Mesenchymal stem cell (in vitro differentiated cells and primary cell): ENCODE measurements at regions not wholly inside any gene's neighbourhood (a gene's known extent, or its start where the extent isn't known, plus 50 kb on each side); places are given as distances from the start of the nearest gene placed in this dataset.

ENCODE experiments used
- DNase-seq: peaks from one replicate; pipeline ENCODE4 v3.0.0-alpha.2; 2013
- H2AFZ ChIP-seq: one replicate; pipeline ENCODE4 v1.6.1; 2013; ENCODE audit warnings: low read depth, mild to moderate bottlenecking, control low read depth, inconsistent platforms, low read length, moderate library complexity
- H2AK5ac ChIP-seq: 2 replicates; pipeline ENCODE4 v1.6.1; 2013; ENCODE audit warnings: low read length, moderate library complexity, mild to moderate bottlenecking, inconsistent platforms; ENCODE audit not compliant: severe bottlenecking
- H2BK120ac ChIP-seq: one replicate; pipeline ENCODE4 v1.6.1; 2013; ENCODE audit warnings: low read depth, mild to moderate bottlenecking, inconsistent platforms, low read length, moderate library complexity
- H2BK12ac ChIP-seq, 2 experiments: one replicate each; pipeline ENCODE4 v1.6.1; 2013; ENCODE audit warnings: inconsistent platforms in 2 of 2, low read length in 2 of 2, mild to moderate bottlenecking in 2 of 2, moderate library complexity in 2 of 2, control low read depth in 1 of 2
- H2BK15ac ChIP-seq: one replicate; pipeline ENCODE4 v1.6.1; 2013; ENCODE audit warnings: mild to moderate bottlenecking, low read depth, inconsistent platforms; ENCODE audit not compliant: poor library complexity, severe bottlenecking
- H2BK5ac ChIP-seq: 2 replicates; pipeline ENCODE4 v1.6.1; 2013; ENCODE audit warnings: low read depth, mild to moderate bottlenecking, low read length, control low read depth, inconsistent platforms; ENCODE audit not compliant: poor library complexity, severe bottlenecking
- H3K14ac ChIP-seq, 2 experiments: one replicate each; pipeline ENCODE4 v1.6.1; 2013; ENCODE audit warnings: inconsistent platforms in 2 of 2, low read length in 2 of 2, control low read depth in 1 of 2, mild to moderate bottlenecking in 1 of 2, moderate library complexity in 1 of 2
- H3K18ac ChIP-seq, 2 experiments: one replicate each; pipeline ENCODE4 v1.6.1; 2013; ENCODE audit warnings: inconsistent platforms in 2 of 2, low read length in 2 of 2, control low read depth in 1 of 2, low read depth in 1 of 2, mild to moderate bottlenecking in 1 of 2
- H3K23ac ChIP-seq, 2 experiments: one replicate each; pipeline ENCODE4 v1.6.1; 2013; ENCODE audit warnings: inconsistent platforms in 2 of 2, low read length in 2 of 2, mild to moderate bottlenecking in 2 of 2, moderate library complexity in 2 of 2, control low read depth in 1 of 2
- H3K27ac ChIP-seq: 2 replicates; pipeline ENCODE4 v1.5.1; 2013; ENCODE audit warnings: mild to moderate bottlenecking, moderate library complexity, low read length, control low read depth, inconsistent platforms; ENCODE audit not compliant: poor library complexity, severe bottlenecking
- H3K27me3 ChIP-seq, 2 experiments: 2 replicates each; pipeline versions ENCODE4 v1.6.1 to v1.7.0; 2013; ENCODE audit warnings: low read length in 2 of 2, mild to moderate bottlenecking in 2 of 2, moderate library complexity in 2 of 2, control low read depth in 1 of 2, inconsistent platforms in 1 of 2; ENCODE audit not compliant: control insufficient read depth in 1 of 2, insufficient read depth in 1 of 2
- H3K36me3 ChIP-seq, 2 experiments: 2 replicates each; pipeline versions ENCODE4 v1.6.1 to v1.7.0; 2013; ENCODE audit warnings: low read length in 2 of 2, control low read depth in 1 of 2, inconsistent platforms in 1 of 2, low read depth in 1 of 2, mild to moderate bottlenecking in 1 of 2; ENCODE audit not compliant: insufficient read depth in 2 of 2, control insufficient read depth in 1 of 2
- H3K4ac ChIP-seq, 2 experiments: one replicate each; pipeline ENCODE4 v1.6.1; 2013; ENCODE audit warnings: inconsistent platforms in 2 of 2, low read length in 2 of 2, mild to moderate bottlenecking in 2 of 2, moderate library complexity in 2 of 2, control low read depth in 1 of 2, low read depth in 1 of 2
- H3K4me1 ChIP-seq: 2 replicates; pipeline ENCODE4 v1.6.1; 2013; ENCODE audit warnings: low read depth, low read length, control low read depth; ENCODE audit not compliant: control insufficient read depth, insufficient read depth
- H3K4me2 ChIP-seq: 2 replicates; pipeline ENCODE4 v1.6.1; 2013; ENCODE audit warnings: low read length, mild to moderate bottlenecking, inconsistent platforms; ENCODE audit not compliant: poor library complexity, severe bottlenecking
- H3K4me3 ChIP-seq, 2 experiments: 2 replicates each; pipeline versions ENCODE4 v1.5.1 to v1.7.0; 2013; ENCODE audit warnings: low read length in 2 of 2, mild to moderate bottlenecking in 2 of 2, control low read depth in 1 of 2, low read depth in 1 of 2; ENCODE audit not compliant: insufficient read depth in 1 of 2
- H3K79me1 ChIP-seq: replicated peaks from 2 replicates; pipeline ENCODE4 v1.6.1; 2013; ENCODE audit warnings: mild to moderate bottlenecking, control low read depth, low read length, inconsistent platforms; ENCODE audit not compliant: poor library complexity, severe bottlenecking
- H3K9ac ChIP-seq: 2 replicates; pipeline ENCODE4 v1.7.0; 2013; ENCODE audit warnings: mild to moderate bottlenecking, low read length, moderate library complexity
- H3K9me3 ChIP-seq: 2 replicates; pipeline ENCODE4 v1.7.0; 2013; ENCODE audit warnings: mild to moderate bottlenecking, low read length; ENCODE audit not compliant: control insufficient read depth
- H4K8ac ChIP-seq: one replicate; pipeline ENCODE4 v1.6.1; 2013; ENCODE audit warnings: inconsistent platforms, mild to moderate bottlenecking, low read length, moderate library complexity
- H4K91ac ChIP-seq: one replicate; pipeline ENCODE4 v1.6.1; 2013; ENCODE audit warnings: mild to moderate bottlenecking, low read length, inconsistent platforms
- WGBS: methylation state at CpG from one replicate; pipeline ENCODE4 v1.1.7; 2013; ENCODE audit warnings: mixed read lengths; 5-methylcytosine and 5-hydroxymethylcytosine counted together

DNA sequence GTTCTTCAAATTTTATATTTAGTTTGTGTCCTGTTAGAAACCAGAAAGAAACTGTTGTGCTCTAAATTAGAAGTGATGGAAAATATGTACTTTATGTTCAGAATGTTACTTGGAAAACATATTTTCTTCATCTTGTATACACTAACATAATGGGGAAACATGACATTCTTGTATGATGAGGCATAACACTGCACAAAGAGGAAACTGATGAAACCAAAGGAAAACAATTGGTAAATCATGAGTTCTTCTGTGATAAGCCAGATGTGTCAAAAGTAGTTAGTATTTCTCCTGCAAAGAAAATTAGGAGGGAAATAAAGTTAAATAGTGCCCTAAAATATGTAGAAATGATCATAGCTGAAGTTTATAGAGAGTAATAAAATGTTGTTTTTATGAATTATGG is 111.1 kb upstream of the FBN2 start:
- no peaks in the 10 kb centered on the region for H3K36me3 ChIP-seq
- no peak overlapping the region for H2AFZ ChIP-seq
- no peaks in the 10 kb centered on the region for H3K4me1 ChIP-seq
- H3K27me3 ChIP-seq, result no peaks in the 10 kb centered on the region
- no peaks in the 10 kb centered on the region for H3K79me1 ChIP-seq
- H3K9me3 ChIP-seq, result no peaks in the 10 kb centered on the region
- no peak overlapping the region for H3K23ac ChIP-seq
- H4K8ac ChIP-seq, result no peak overlapping the region
- no peak overlapping the region for H3K4me2 ChIP-seq
- no peak overlapping the region for H2BK5ac ChIP-seq
- H3K4ac ChIP-seq, result no peak overlapping the region
- H3K27ac ChIP-seq, result no peak overlapping the region
- no peak overlapping the region for H4K91ac ChIP-seq
- no peak overlapping the region for H2BK15ac ChIP-seq
- H3K9ac ChIP-seq, result no peak overlapping the region
- H2BK120ac ChIP-seq, result no peak overlapping the region
- H3K14ac ChIP-seq, result no peak overlapping the region
- no peak overlapping the region for H3K4me3 ChIP-seq
- peak; percentile 33 for DNase-seq
- no peak overlapping the region for H2BK12ac ChIP-seq
- no peak overlapping the region for H2AK5ac ChIP-seq
- no peak overlapping the region for H3K18ac ChIP-seq

DNA sequence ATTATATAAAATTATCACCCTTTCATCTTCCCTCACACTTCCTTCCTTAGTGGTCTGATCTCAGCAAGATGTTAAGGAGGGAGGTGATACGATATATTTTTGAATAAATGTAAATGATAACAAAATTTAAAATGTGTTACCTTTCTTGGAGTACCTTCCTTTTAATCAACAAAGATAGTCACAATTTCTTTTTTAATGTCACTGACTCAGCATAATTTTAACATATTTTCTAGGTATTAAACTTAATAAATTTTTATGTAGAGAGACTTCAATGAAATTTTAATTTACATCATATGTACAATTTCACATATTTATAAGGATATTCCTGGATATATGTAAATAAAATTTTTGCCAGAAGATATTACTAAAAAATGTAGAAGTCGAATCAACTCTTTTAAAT is 125.0 kb upstream of the FBN2 start:
- H3K4me2 ChIP-seq, result no peak overlapping the region
- H3K23ac ChIP-seq, result no peak overlapping the region
- H3K4me1 ChIP-seq, result no peaks in the 10 kb centered on the region
- no CpG with 5 or more reads among the region's 2 CpGs for WGBS
- no peaks in the 10 kb centered on the region for H3K79me1 ChIP-seq
- no peak overlapping the region for H4K91ac ChIP-seq
- H4K8ac ChIP-seq, result no peak overlapping the region
- no peak overlapping the region for H2BK5ac ChIP-seq
- H3K4ac ChIP-seq, result no peak overlapping the region
- H3K14ac ChIP-seq, result no peak overlapping the region
- no peak overlapping the region for H2BK12ac ChIP-seq
- no peak overlapping the region for H2AFZ ChIP-seq
- H3K27me3 ChIP-seq, result no peaks in the 10 kb centered on the region
- H2BK15ac ChIP-seq, result no peak overlapping the region
- DNase-seq, result no peak
- no peak overlapping the region for H3K27ac ChIP-seq
- no peaks in the 10 kb centered on the region for H3K36me3 ChIP-seq
- H3K18ac ChIP-seq, result no peak overlapping the region
- H3K4me3 ChIP-seq, result no peak overlapping the region
- no peak overlapping the region for H3K9ac ChIP-seq
- H2BK120ac ChIP-seq, result no peak overlapping the region
- H3K9me3 ChIP-seq, result no peaks in the 10 kb centered on the region
- H2AK5ac ChIP-seq, result no peak overlapping the region

DNA sequence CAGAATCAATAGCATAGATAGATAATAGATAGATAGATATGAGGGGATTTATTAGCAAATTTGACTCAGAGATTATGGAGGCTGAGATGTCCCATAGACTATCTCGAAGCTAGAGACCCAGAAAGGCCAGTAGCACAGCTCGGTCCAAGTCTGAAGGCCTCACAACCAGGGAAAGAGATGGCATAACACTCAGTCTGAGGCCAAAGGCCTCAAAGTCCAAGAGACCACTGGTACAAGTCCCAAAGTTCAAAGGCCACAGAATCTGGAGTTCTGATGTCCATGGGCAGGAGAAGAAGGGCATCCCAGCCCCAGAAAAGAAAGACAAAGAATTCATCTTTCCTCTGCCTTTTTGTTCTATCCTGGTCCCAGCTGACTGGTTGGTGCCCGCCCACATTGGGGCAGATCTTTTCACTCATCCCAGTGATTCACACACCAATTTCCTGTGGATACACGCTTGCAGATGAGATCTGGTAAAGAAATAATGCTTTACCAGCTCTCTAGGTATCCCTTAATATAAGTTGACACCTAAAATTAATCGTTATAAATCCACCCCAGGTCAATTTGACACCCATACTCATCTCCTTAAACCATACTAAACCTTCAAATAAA is 127.8 kb upstream of the FBN2 start:
- Histone ChIP-seq H3K4me1 (no peaks in the 10 kb centered on the region), H2BK120ac (no peak overlapping the region), H3K9ac (no peak overlapping the region), H2AK5ac (no peak overlapping the region), H4K91ac (no peak overlapping the region), H2BK12ac (no peak overlapping the region), H4K8ac (no peak overlapping the region), H3K9me3 (no peaks in the 10 kb centered on the region), H3K4ac (no peak overlapping the region), H3K36me3 (no peaks in the 10 kb centered on the region), H2BK5ac (no peak overlapping the region), H3K23ac (no peak overlapping the region), H3K4me2 (no peak overlapping the region), H3K4me3 (no peak overlapping the region), H3K18ac (no peak overlapping the region), H3K27me3 (no peaks in the 10 kb centered on the region), H3K14ac (no peak overlapping the region), H2AFZ (no peak overlapping the region), H3K27ac (no peak overlapping the region), H2BK15ac (no peak overlapping the region), H3K79me1 (no peaks in the 10 kb centered on the region)
- DNase-seq, result no peak
- WGBS, result 65% methylated on average over 5 of the region's 5 CpGs

- H2BK15ac ChIP-seq, result no peak overlapping the region
- no peak overlapping the region for H3K27ac ChIP-seq
- no peak overlapping the region for H2AFZ ChIP-seq
- no peak for DNase-seq
- no peak overlapping the region for H3K23ac ChIP-seq
- no peak overlapping the region for H3K4me2 ChIP-seq
- no peaks in the 10 kb centered on the region for H3K9me3 ChIP-seq
- H3K36me3 ChIP-seq, result no peaks in the 10 kb centered on the region
- H3K4ac ChIP-seq, result no peak overlapping the region
- no peak overlapping the region for H4K91ac ChIP-seq
- H3K18ac ChIP-seq, result no peak overlapping the region
- H3K27me3 ChIP-seq, result no peaks in the 10 kb centered on the region
- no peak overlapping the region for H2BK12ac ChIP-seq
- H4K8ac ChIP-seq, result no peak overlapping the region
- 93% methylated on average over 1 of the region's 1 CpG for WGBS
- no peak overlapping the region for H3K14ac ChIP-seq
- H3K4me3 ChIP-seq, result no peak overlapping the region
- H2AK5ac ChIP-seq, result no peak overlapping the region
- H3K9ac ChIP-seq, result no peak overlapping the region
- no peaks in the 10 kb centered on the region for H3K4me1 ChIP-seq
- no peak overlapping the region for H2BK120ac ChIP-seq
- H3K79me1 ChIP-seq, result no peaks in the 10 kb centered on the region
- no peak overlapping the region for H2BK5ac ChIP-seq
Observed at GRCh38 chr5:128667152-128667551, 129.1 kb upstream of the FBN2 start.
